ENCODE measurements at regions not wholly inside any gene's neighbourhood (a gene's known extent, or its start where the extent isn't known, plus 50 kb on each side); places are given as distances from the start of the nearest gene placed in this dataset.

DNA sequence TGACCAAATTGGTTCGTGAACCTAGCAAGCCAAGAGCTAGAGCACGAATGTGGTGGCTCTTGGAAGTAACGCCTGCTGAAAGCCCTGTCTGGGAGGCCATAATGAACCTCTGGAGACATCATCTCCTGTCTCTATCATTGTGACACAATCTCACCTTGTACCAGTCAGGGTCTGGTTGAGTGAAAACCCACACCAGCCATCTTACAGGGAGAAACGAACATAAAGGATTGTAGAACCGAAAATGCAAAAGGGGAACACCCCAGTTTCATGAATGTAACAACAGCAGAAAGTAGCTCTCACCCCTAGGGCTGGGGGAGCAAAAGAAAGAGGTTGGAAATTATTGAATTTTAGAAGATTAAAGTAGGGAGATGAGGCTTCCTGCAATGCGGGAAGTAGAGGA, 50.9 kb upstream of the TAB2 start:
- no peaks in the 10 kb centered on the region for H3K27me3 Mint-ChIP-seq
- no peak overlapping the region for H3K27ac Mint-ChIP-seq
- peaks cover 3% of the 10 kb centered on the region for H3K9me3 Mint-ChIP-seq
- DNase-seq: no peak
- peaks cover under 1% of the 10 kb centered on the region for H3K36me3 Mint-ChIP-seq
- H3K4me1 Mint-ChIP-seq: peaks cover 48% of the 10 kb centered on the region
- H3K4me3 Mint-ChIP-seq: no peak overlapping the region

DNA sequence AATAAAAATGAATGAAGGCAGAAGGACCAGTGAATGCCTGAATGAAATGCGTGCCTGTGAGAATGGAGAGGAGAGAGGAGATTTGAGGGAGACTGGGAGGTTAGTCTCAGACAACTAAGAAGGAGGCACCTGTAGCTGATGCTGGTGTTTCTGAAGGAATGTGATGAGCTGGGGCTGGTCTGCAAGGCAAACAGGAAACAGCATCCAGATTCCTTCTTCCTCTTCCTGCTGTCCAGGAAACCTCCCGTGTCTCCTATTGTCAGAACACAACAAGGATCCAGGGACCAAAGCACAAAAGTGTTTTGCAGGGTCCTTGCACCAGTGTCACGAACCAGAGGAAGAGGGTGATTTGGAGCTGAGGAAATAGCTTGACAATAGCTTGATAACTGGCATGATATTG, 50.4 kb upstream of the TAB2 start:
- Mint-ChIP-seq H3K27ac (no peak overlapping the region), H3K4me3 (no peak overlapping the region), H3K4me1 (peaks cover 48% of the 10 kb centered on the region), H3K36me3 (peaks cover 5% of the 10 kb centered on the region), H3K9me3 (peaks cover 5% of the 10 kb centered on the region), H3K27me3 (no peaks in the 10 kb centered on the region)
- DNase-seq: no peak

DNA sequence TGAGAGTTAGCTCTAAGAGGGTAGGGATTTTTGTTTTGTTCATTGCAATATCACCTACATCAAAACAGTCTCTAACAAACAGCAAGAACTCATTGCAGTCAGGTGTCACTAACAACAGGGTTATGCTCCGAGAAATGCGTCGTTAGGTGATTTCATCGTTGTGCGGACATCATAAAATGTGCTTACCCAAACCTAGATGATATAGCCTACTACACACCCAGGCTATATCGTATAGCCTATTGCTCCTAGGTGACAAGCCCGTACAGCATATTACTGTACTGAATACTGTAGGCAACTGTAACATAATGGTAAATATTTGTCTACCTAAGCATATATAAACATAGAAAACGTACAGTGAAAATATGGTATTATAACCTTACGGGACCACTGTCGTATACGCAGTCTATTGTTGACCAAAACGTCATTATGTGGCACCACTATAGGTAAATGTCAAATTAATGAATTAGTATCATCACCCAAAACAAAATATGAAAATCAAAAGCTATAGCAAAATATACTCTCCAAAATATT, 49.9 kb upstream of the TAB2 start:
- no peak overlapping the region for H3K4me3 Mint-ChIP-seq
- peaks cover 9% of the 10 kb centered on the region for H3K9me3 Mint-ChIP-seq
- H3K27ac Mint-ChIP-seq: no peak overlapping the region
- peaks cover 8% of the 10 kb centered on the region for H3K36me3 Mint-ChIP-seq
- no peak for DNase-seq
- H3K27me3 Mint-ChIP-seq: no peaks in the 10 kb centered on the region
- peaks cover 52% of the 10 kb centered on the region for H3K4me1 Mint-ChIP-seq

Data from activated naive CD8-positive, alpha-beta T cell treated with anti-CD3 and anti-CD28 coated beads for 36 hours (primary cell).